GM23338 (cell line): ENCODE measurements at regions not wholly inside any gene's neighbourhood (a gene's known extent, or its start where the extent isn't known, plus 50 kb on each side); places are given as distances from the start of the nearest gene placed in this dataset.

ENCODE experiments used
- CREB1 ChIP-seq: fragments of 250-450 bp; sonication (Bioruptor Pico); IDR thresholded peaks from 2 replicates; pipeline ENCODE4 v1.5.0; 2020; ENCODE audit warnings: low read depth, mild to moderate bottlenecking, moderate library complexity
- CTCF ChIP-seq, 2 experiments: fragments of 200-600 bp in 1 of 2; sonication (generic) in 1 of 2; conservative IDR thresholded peaks; 2 replicates each; pipeline versions ENCODE4 v1.5.1 to v1.6.1; 2016 to 2017; ENCODE audit warnings: antibody characterized with exemption in 2 of 2, low read depth in 2 of 2, mild to moderate bottlenecking in 2 of 2, moderate library complexity in 1 of 2
- ETS1 ChIP-seq: IDR thresholded peaks from 2 replicates; pipeline ENCODE4 v1.6.1; 2016; ENCODE audit warnings: antibody characterized with exemption
- EZH2 ChIP-seq: fragments of 200-600 bp; sonication (generic); IDR thresholded peaks from one replicate; pipeline ENCODE4 v1.8.0; 2017; ENCODE audit warnings: antibody characterized with exemption, mild to moderate bottlenecking, low read depth; ENCODE audit not compliant: unreplicated experiment
- EZH2phosphoT487 ChIP-seq: fragments of 200-600 bp; sonication (generic); IDR thresholded peaks from one replicate; pipeline ENCODE4 v1.8.1; 2018; ENCODE audit warnings: antibody characterized with exemption; ENCODE audit not compliant: unreplicated experiment
- JUNB ChIP-seq: IDR thresholded peaks from one replicate; pipeline ENCODE4 v1.6.1; 2016; ENCODE audit warnings: antibody characterized with exemption; ENCODE audit not compliant: unreplicated experiment
- NANOG ChIP-seq: IDR thresholded peaks from 2 replicates; pipeline ENCODE4 v1.6.1; 2016; ENCODE audit warnings: antibody characterized with exemption, borderline replicate concordance
- POLR2AphosphoS5 ChIP-seq: IDR thresholded peaks from 2 replicates; pipeline ENCODE4 v1.6.1; 2016; ENCODE audit warnings: antibody characterized with exemption, low read depth
- REST ChIP-seq: IDR thresholded peaks from one replicate; pipeline ENCODE4 v1.6.1; 2018; ENCODE audit warnings: antibody characterized with exemption; ENCODE audit not compliant: unreplicated experiment
- STAT1 ChIP-seq: IDR thresholded peaks from one replicate; pipeline ENCODE4 v1.6.1; 2016; ENCODE audit warnings: antibody characterized with exemption; ENCODE audit not compliant: unreplicated experiment
- ZNF462 ChIP-seq: fragments of 250-450 bp; sonication (Bioruptor Pico); IDR thresholded peaks from 2 replicates; pipeline ENCODE4 v1.5.0; 2020; ENCODE audit warnings: mild to moderate bottlenecking, moderate library complexity

GRCh38 chr15:50819344-50819743, 53.8 kb upstream of the SPPL2A start:
- TF ChIP-seq CTCF (conservative IDR thresholded peaks at IDR 0.05; ENCODE audit: low read depth in 2 of 2) (no peak), EZH2phosphoT487 (no peak), POLR2AphosphoS5 (no peak), STAT1 (no peak), NANOG (no peak), EZH2 (no peak), JUNB (no peak), CREB1 (CRISPR knock-in tag) (no peak), REST (no peak), ETS1 (no peak), ZNF462 (CRISPR knock-in tag) (no peak)
